H9 (cell line): ENCODE measurements at regions not wholly inside any gene's neighbourhood (a gene's known extent, or its start where the extent isn't known, plus 50 kb on each side); places are given as distances from the start of the nearest gene placed in this dataset.

ENCODE experiments used
- DNase-seq: peaks from one replicate; pipeline ENCODE4 v3.0.0-alpha.2; 2017
- H2AFZ ChIP-seq: one replicate; pipeline ENCODE4 v1.6.1; 2013; ENCODE audit warnings: mild to moderate bottlenecking, low read length, control low read depth, moderate library complexity
- H2AK5ac ChIP-seq: 2 replicates; pipeline ENCODE4 v1.6.1; 2013; ENCODE audit warnings: low read length, control low read depth, mixed read lengths; ENCODE audit not compliant: insufficient read length
- H2BK120ac ChIP-seq: one replicate; pipeline ENCODE4 v1.6.1; 2013; ENCODE audit warnings: low read depth, mild to moderate bottlenecking, low read length, control low read depth, inconsistent platforms; ENCODE audit not compliant: poor library complexity, severe bottlenecking
- H2BK12ac ChIP-seq: 2 replicates; pipeline ENCODE4 v1.6.1; 2013; ENCODE audit warnings: low read length, control low read depth, mixed read lengths, low read depth; ENCODE audit not compliant: insufficient read length
- H2BK15ac ChIP-seq: 2 replicates; pipeline ENCODE4 v1.6.1; 2013; ENCODE audit warnings: low read depth, low read length, control low read depth
- H2BK20ac ChIP-seq: one replicate; pipeline ENCODE4 v1.6.1; 2013; ENCODE audit warnings: low read depth, mild to moderate bottlenecking, low read length, control low read depth, inconsistent platforms; ENCODE audit not compliant: poor library complexity, severe bottlenecking
- H2BK5ac ChIP-seq: 2 replicates; pipeline ENCODE4 v1.6.1; 2013; ENCODE audit warnings: low read length, control low read depth, mixed read lengths; ENCODE audit not compliant: insufficient read length
- H3K14ac ChIP-seq: 2 replicates; pipeline ENCODE4 v1.6.1; 2013; ENCODE audit warnings: low read length, control low read depth; ENCODE audit not compliant: insufficient read depth
- H3K18ac ChIP-seq: 2 replicates; pipeline ENCODE4 v1.6.1; 2013; ENCODE audit warnings: low read depth, mild to moderate bottlenecking, mixed read lengths, low read length, control low read depth; ENCODE audit not compliant: insufficient read length
- H3K23ac ChIP-seq: 2 replicates; pipeline ENCODE4 v1.6.1; 2013; ENCODE audit warnings: low read length, control low read depth, mixed read lengths, low read depth; ENCODE audit not compliant: insufficient read length
- H3K23me2 ChIP-seq: 2 replicates; pipeline ENCODE4 v1.6.1; 2013; ENCODE audit warnings: low read depth, mild to moderate bottlenecking, mixed read lengths, low read length, control low read depth; ENCODE audit not compliant: insufficient read length, poor library complexity, severe bottlenecking
- H3K27ac ChIP-seq: 2 replicates; pipeline ENCODE4 v1.5.1; 2013; ENCODE audit warnings: low read length, control low read depth, mixed read lengths, low read depth; ENCODE audit not compliant: insufficient read length
- H3K27me3 ChIP-seq: 2 replicates; pipeline ENCODE4 v1.6.1; 2013; ENCODE audit warnings: low read length, control low read depth, inconsistent platforms; ENCODE audit not compliant: insufficient read depth
- H3K4ac ChIP-seq: 2 replicates; pipeline ENCODE4 v1.6.1; 2013; ENCODE audit warnings: low read depth, mild to moderate bottlenecking, control low read depth, inconsistent platforms, low read length, moderate library complexity
- H3K4me1 ChIP-seq: 2 replicates; pipeline ENCODE4 v1.6.1; 2013; ENCODE audit warnings: low read length, control low read depth, inconsistent platforms; ENCODE audit not compliant: insufficient read depth
- H3K4me2 ChIP-seq: 2 replicates; pipeline ENCODE4 v1.6.1; 2013; ENCODE audit warnings: low read length, control low read depth, mixed read lengths; ENCODE audit not compliant: insufficient read length, insufficient read depth
- H3K56ac ChIP-seq: 2 replicates; pipeline ENCODE4 v1.6.1; 2013; ENCODE audit warnings: low read depth, mild to moderate bottlenecking, mixed read lengths, low read length, control low read depth; ENCODE audit not compliant: insufficient read length
- H3K79me1 ChIP-seq: 2 replicates; pipeline ENCODE4 v1.6.1; 2013; ENCODE audit warnings: low read depth, mild to moderate bottlenecking, moderate library complexity, low read length, control low read depth, inconsistent platforms; ENCODE audit not compliant: insufficient read depth, poor library complexity, severe bottlenecking
- H3K79me2 ChIP-seq: 2 replicates; pipeline ENCODE4 v1.6.1; 2013; ENCODE audit warnings: low read length, control low read depth, inconsistent platforms; ENCODE audit not compliant: insufficient read depth
- H3K9ac ChIP-seq: 2 replicates; pipeline ENCODE4 v1.6.1; 2013; ENCODE audit warnings: low read length, control low read depth, mixed read lengths; ENCODE audit not compliant: insufficient read length; ENCODE audit errors: extremely low read depth
- H3K9me3 ChIP-seq: one replicate; pipeline ENCODE4 v1.6.1; 2013; ENCODE audit warnings: low read depth, low read length, inconsistent platforms; ENCODE audit not compliant: control insufficient read depth
- H3T11ph ChIP-seq: one replicate; pipeline ENCODE4 v1.6.1; 2013; ENCODE audit warnings: mild to moderate bottlenecking, low read length, control low read depth, inconsistent platforms
- H4K20me1 ChIP-seq: one replicate; pipeline ENCODE4 v1.6.1; 2013; ENCODE audit not compliant: control insufficient read depth, insufficient read length, insufficient read depth
- H4K5ac ChIP-seq: 2 replicates; pipeline ENCODE4 v1.6.1; 2013; ENCODE audit warnings: low read depth, mild to moderate bottlenecking, mixed read lengths, low read length, control low read depth; ENCODE audit not compliant: insufficient read length
- H4K8ac ChIP-seq: replicated peaks from 2 replicates; pipeline ENCODE4 v1.6.1; 2013; ENCODE audit warnings: low read length, control low read depth, mixed read lengths, low read depth; ENCODE audit not compliant: insufficient read length
- H4K91ac ChIP-seq: 2 replicates; pipeline ENCODE4 v1.6.1; 2013; ENCODE audit warnings: low read depth, mild to moderate bottlenecking, moderate library complexity, mixed read lengths, low read length, control low read depth; ENCODE audit not compliant: insufficient read length
- H3K27ac Mint-ChIP-seq, 3 experiments: 2 replicates in 2 of 3; 3 replicates in 1 of 3; pipeline ENCODE4 v1.8.0; 2020 to 2021; ENCODE audit warnings: mixed read lengths in 3 of 3, mild to moderate bottlenecking in 1 of 3, moderate library complexity in 1 of 3
- H3K27me3 Mint-ChIP-seq: 2 replicates; pipeline ENCODE4 v1.8.0; 2021; ENCODE audit warnings: low read depth, mild to moderate bottlenecking, moderate library complexity, mixed read lengths
- H3K36me3 Mint-ChIP-seq, 3 experiments: 2 replicates in 2 of 3; 3 replicates in 1 of 3; pipeline ENCODE4 v1.8.0; 2020 to 2021; ENCODE audit warnings: low read depth in 3 of 3, mixed read lengths in 3 of 3; ENCODE audit not compliant: insufficient read depth in 1 of 3
- H3K4me1 Mint-ChIP-seq, 2 experiments: 2 replicates each; pipeline ENCODE4 v1.8.0; 2020; ENCODE audit warnings: mixed read lengths in 2 of 2
- H3K4me3 Mint-ChIP-seq, 2 experiments: 2 replicates in 1 of 2; 3 replicates in 1 of 2; pipeline ENCODE4 v1.8.0; 2020 to 2021; ENCODE audit warnings: mild to moderate bottlenecking in 2 of 2, mixed read lengths in 2 of 2, moderate library complexity in 1 of 2
- H3K9me3 Mint-ChIP-seq, 2 experiments: 2 replicates in 1 of 2; 3 replicates in 1 of 2; pipeline ENCODE4 v1.8.0; 2020; ENCODE audit warnings: mild to moderate bottlenecking in 2 of 2, mixed read lengths in 2 of 2, moderate library complexity in 1 of 2
- WGBS: extraction: QIAGEN DNeasy Blood & Tissue Kit; methylation state at CpG from one replicate; pipeline ENCODE4 v1.1.7; 2013; ENCODE audit warnings: missing lambda C conversion rate, low lambda C conversion rate, mixed read lengths; ENCODE audit not compliant: insufficient read length; ENCODE audit errors: extremely low coverage; 5-methylcytosine and 5-hydroxymethylcytosine counted together
- TF ChIP-seq, protein P1 (sequence below): fragments of 200-600 bp; sonication (generic); conservative IDR thresholded peaks from 3 replicates; pipeline ENCODE4 v1.8.0; 2021; ENCODE audit warnings: antibody characterized with exemption, mild to moderate bottlenecking

DNA sequence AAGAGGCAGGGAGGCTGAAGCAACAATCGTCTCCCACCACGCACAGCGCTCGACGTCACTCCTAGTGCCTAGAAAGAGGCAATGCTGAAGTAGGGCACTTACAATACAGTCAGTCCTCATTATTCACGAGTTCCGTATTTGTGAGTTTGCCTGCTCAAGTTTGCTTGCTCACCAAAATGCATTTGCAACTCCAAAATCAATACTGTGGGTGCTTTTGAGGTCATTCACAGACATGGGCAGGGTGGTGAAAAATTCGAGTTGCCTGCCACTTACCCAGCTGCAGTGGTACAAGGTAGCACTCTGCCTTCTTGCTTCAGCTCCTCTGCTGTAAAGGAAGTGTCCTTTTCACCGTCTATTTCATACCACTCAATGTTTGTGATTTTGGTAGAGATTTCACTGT is 113.7 kb upstream of the NCK2 start:
- Histone ChIP-seq H3K4me1 (peaks cover 4% of the 10 kb centered on the region; the same call in 1 of the 2 replicates), H3K4me2 (no peak overlapping the region), H2BK120ac (no peak overlapping the region), H3T11ph (no peak overlapping the region), H3K9me3 (no peaks in the 10 kb centered on the region), H3K14ac (no peak overlapping the region), H2BK5ac (no peak overlapping the region), H3K18ac (no peak overlapping the region), H2BK20ac (no peak overlapping the region), H3K79me2 (no peaks in the 10 kb centered on the region), H2AK5ac (no peak overlapping the region), H4K91ac (no peak overlapping the region), H3K23me2 (no peaks in the 10 kb centered on the region), H3K56ac (no peak overlapping the region), H3K4ac (no peak overlapping the region), H3K23ac (no peak overlapping the region), H3K9ac (no peak overlapping the region), H3K27ac (no peak overlapping the region), H2BK15ac (no peak overlapping the region), H4K20me1 (no peaks in the 10 kb centered on the region), H3K79me1 (no peaks in the 10 kb centered on the region), H4K8ac (no peak overlapping the region), H2BK12ac (no peak overlapping the region), H3K27me3 (no peaks in the 10 kb centered on the region), H2AFZ (no peak overlapping the region), H4K5ac (no peak overlapping the region)
- no CpG with 5 or more reads among the region's 9 CpGs for WGBS
- no peak overlapping the region for H3K27ac Mint-ChIP-seq
- peaks cover 49 to 60% of the 10 kb centered on the region in 2 experiments for H3K4me1 Mint-ChIP-seq
- H3K36me3 Mint-ChIP-seq: peaks cover 0 to 19% (median 2%) of the 10 kb centered on the region in 3 experiments; a peak in 4 of 7 replicates
- peaks cover 5% of the 10 kb centered on the region; the same call in 1 of the 2 replicates for H3K27me3 Mint-ChIP-seq
- no peaks in the 10 kb centered on the region; a peak in 2 of 5 replicates for H3K9me3 Mint-ChIP-seq
- DNase-seq: no peak
- no peak overlapping the region for H3K4me3 Mint-ChIP-seq
- TF ChIP-seq, protein P1, sequence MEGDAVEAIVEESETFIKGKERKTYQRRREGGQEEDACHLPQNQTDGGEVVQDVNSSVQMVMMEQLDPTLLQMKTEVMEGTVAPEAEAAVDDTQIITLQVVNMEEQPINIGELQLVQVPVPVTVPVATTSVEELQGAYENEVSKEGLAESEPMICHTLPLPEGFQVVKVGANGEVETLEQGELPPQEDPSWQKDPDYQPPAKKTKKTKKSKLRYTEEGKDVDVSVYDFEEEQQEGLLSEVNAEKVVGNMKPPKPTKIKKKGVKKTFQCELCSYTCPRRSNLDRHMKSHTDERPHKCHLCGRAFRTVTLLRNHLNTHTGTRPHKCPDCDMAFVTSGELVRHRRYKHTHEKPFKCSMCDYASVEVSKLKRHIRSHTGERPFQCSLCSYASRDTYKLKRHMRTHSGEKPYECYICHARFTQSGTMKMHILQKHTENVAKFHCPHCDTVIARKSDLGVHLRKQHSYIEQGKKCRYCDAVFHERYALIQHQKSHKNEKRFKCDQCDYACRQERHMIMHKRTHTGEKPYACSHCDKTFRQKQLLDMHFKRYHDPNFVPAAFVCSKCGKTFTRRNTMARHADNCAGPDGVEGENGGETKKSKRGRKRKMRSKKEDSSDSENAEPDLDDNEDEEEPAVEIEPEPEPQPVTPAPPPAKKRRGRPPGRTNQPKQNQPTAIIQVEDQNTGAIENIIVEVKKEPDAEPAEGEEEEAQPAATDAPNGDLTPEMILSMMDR: peak; percentile 15; the same call in 1 of the 3 replicates
